IMR-90 (cell line): ENCODE measurements at regions not wholly inside any gene's neighbourhood (a gene's known extent, or its start where the extent isn't known, plus 50 kb on each side); places are given as distances from the start of the nearest gene placed in this dataset.

Source experiments
- ATAC-seq: fragments of 200-7000 bp; cut with Tn5 transposase; 2 replicates; pipeline ENCODE4 v1.9.1; 2020; ENCODE audit warnings: low read depth, mild to moderate bottlenecking, moderate library complexity
- BruUV-seq: library from RNA; stranded (reverse); fragments of 400-500 nt; replicated peaks from 2 replicates; lab custom pipeline; 2021; lab: Mats Ljungman, UMichigan
- CTCF ChIA-PET: fragments of 300-600 bp; formaldehyde crosslinking; extraction: SDS; loops from one replicate; lab custom pipeline; 2021; ENCODE audit warnings: antibody characterized with exemption; lab: Yijun Ruan, JAX
- POLR2A ChIA-PET: fragments of 300-600 bp; sonication (Branson Sonifier 250); formaldehyde crosslinking; loops from one replicate; lab custom pipeline; 2022; ENCODE audit warnings: antibody characterized with exemption; ENCODE audit not compliant: unreplicated experiment; lab: Charles Lee
- DNase-seq: peaks from one replicate; pipeline ENCODE4 v3.0.0; 2013
- H2AFZ ChIP-seq: replicated peaks from 2 replicates; pipeline ENCODE3; 2013; ENCODE audit warnings: low read length, mild to moderate bottlenecking; ENCODE audit not compliant: poor library complexity
- H2AK5ac ChIP-seq: 2 replicates; pipeline ENCODE4 v1.6.1; 2013; ENCODE audit warnings: low read depth, low read length, inconsistent platforms
- H2AK9ac ChIP-seq: replicated peaks from 2 replicates; pipeline ENCODE3; 2013; ENCODE audit warnings: mild to moderate bottlenecking, low read depth, low read length, moderate library complexity; ENCODE audit not compliant: poor library complexity
- H2BK120ac ChIP-seq: 2 replicates; pipeline ENCODE4 v1.6.1; 2013; ENCODE audit warnings: low read depth, low read length, inconsistent platforms
- H2BK15ac ChIP-seq: 3 replicates; pipeline ENCODE4 v1.6.1; 2013; ENCODE audit warnings: low read depth, low read length, inconsistent platforms
- H2BK20ac ChIP-seq: 2 replicates; pipeline ENCODE4 v1.6.1; 2013; ENCODE audit warnings: low read depth, mild to moderate bottlenecking, inconsistent platforms, low read length, moderate library complexity
- H2BK5ac ChIP-seq: 2 replicates; pipeline ENCODE4 v1.6.1; 2013; ENCODE audit warnings: mild to moderate bottlenecking, low read depth, low read length, inconsistent platforms; ENCODE audit not compliant: poor library complexity, severe bottlenecking
- H3K14ac ChIP-seq: replicated peaks from 2 replicates; pipeline ENCODE4 v1.6.1; 2013; ENCODE audit warnings: low read depth, low read length, inconsistent platforms
- H3K18ac ChIP-seq: 2 replicates; pipeline ENCODE4 v1.6.1; 2013; ENCODE audit warnings: low read depth, low read length, control low read depth
- H3K23ac ChIP-seq: 2 replicates; pipeline ENCODE4 v1.6.1; 2013; ENCODE audit warnings: low read depth, low read length, inconsistent platforms
- H3K27ac ChIP-seq: 2 replicates; pipeline ENCODE4 v1.5.1; 2013; ENCODE audit warnings: mild to moderate bottlenecking, control low read depth, low read length; ENCODE audit not compliant: insufficient read depth
- H3K27me3 ChIP-seq: 2 replicates; pipeline ENCODE4 v1.6.1; 2013; ENCODE audit warnings: low read length; ENCODE audit not compliant: control insufficient read depth, insufficient read depth
- H3K36me3 ChIP-seq: 2 replicates; pipeline ENCODE4 v1.6.1; 2013; ENCODE audit warnings: low read length, mixed read lengths; ENCODE audit not compliant: control insufficient read depth, insufficient read depth
- H3K4ac ChIP-seq: 2 replicates; pipeline ENCODE4 v1.6.1; 2013; ENCODE audit warnings: low read depth, low read length, inconsistent platforms
- H3K4me1 ChIP-seq: 2 replicates; pipeline ENCODE4 v1.6.1; 2013; ENCODE audit warnings: low read length, mixed read lengths; ENCODE audit not compliant: control insufficient read depth, insufficient read depth
- H3K4me2 ChIP-seq: 2 replicates; pipeline ENCODE4 v1.6.1; 2013; ENCODE audit warnings: low read depth, mild to moderate bottlenecking, control low read depth, low read length, moderate library complexity
- H3K4me3 ChIP-seq: 2 replicates; pipeline ENCODE4 v1.5.1; 2013; ENCODE audit warnings: low read depth, mild to moderate bottlenecking, control low read depth, low read length, moderate library complexity; ENCODE audit not compliant: insufficient read depth
- H3K56ac ChIP-seq: 2 replicates; pipeline ENCODE4 v1.6.1; 2013; ENCODE audit warnings: low read length, inconsistent platforms; ENCODE audit not compliant: insufficient read depth; ENCODE audit errors: extremely low read depth
- H3K79me1 ChIP-seq, 2 experiments: 2 replicates each; pipeline ENCODE4 v1.6.1; 2013; ENCODE audit warnings: low read length in 2 of 2, inconsistent platforms in 1 of 2, low read depth in 1 of 2
- H3K9ac ChIP-seq: 2 replicates; pipeline ENCODE4 v1.6.1; 2013; ENCODE audit warnings: low read depth, low read length, control low read depth
- H3K9me1 ChIP-seq: 2 replicates; pipeline ENCODE4 v1.6.1; 2013; ENCODE audit warnings: low read length, inconsistent platforms; ENCODE audit not compliant: insufficient read depth
- H3K9me3 ChIP-seq: 2 replicates; pipeline ENCODE4 v1.6.1; 2013; ENCODE audit warnings: low read length; ENCODE audit not compliant: control insufficient read depth, insufficient read depth
- H4K20me1 ChIP-seq: 2 replicates; pipeline ENCODE4 v1.6.1; 2013; ENCODE audit warnings: low read length, inconsistent platforms; ENCODE audit not compliant: insufficient read depth
- H4K5ac ChIP-seq: 2 replicates; pipeline ENCODE4 v1.6.1; 2013; ENCODE audit warnings: mild to moderate bottlenecking, low read depth, low read length, control low read depth
- H4K8ac ChIP-seq, 2 experiments: 2 replicates each; pipeline ENCODE4 v1.6.1; 2013; ENCODE audit warnings: low read depth in 2 of 2, low read length in 2 of 2, control low read depth in 1 of 2, inconsistent platforms in 1 of 2
- H4K91ac ChIP-seq: 2 replicates; pipeline ENCODE4 v1.6.1; 2013; ENCODE audit warnings: low read depth, low read length, inconsistent platforms; ENCODE audit not compliant: insufficient read depth
- BHLHE40 ChIP-seq: fragments of 150-350 bp; IDR thresholded peaks from 2 replicates; pipeline ENCODE4 v1.6.1; 2016; ENCODE audit warnings: mild to moderate bottlenecking, low read depth, low read length
- CEBPB ChIP-seq: IDR thresholded peaks from 2 replicates; pipeline ENCODE4 v1.6.1; 2012; ENCODE audit warnings: low read depth, low read length, improper control_type of control experiment
- POLR2A ChIP-seq: IDR thresholded peaks from 2 replicates; pipeline ENCODE4 v1.6.1; 2012; ENCODE audit warnings: mild to moderate bottlenecking, low read depth, low read length
- WGBS, 2 experiments: methylation state at CpG; one replicate each; pipeline versions ENCODE4 v1.1.5 to v1.1.7; 2013; ENCODE audit warnings: missing lambda C conversion rate in 2 of 2; ENCODE audit not compliant: insufficient read length in 1 of 2; ENCODE audit errors: extremely low coverage in 2 of 2; 5-methylcytosine and 5-hydroxymethylcytosine counted together
- dilution Hi-C: fragments of 300-500 bp; cut with HindIII; formaldehyde crosslinking; loops from one replicate; pipeline ENCODE4 v1.14.3; 2018; ENCODE audit warnings: low sequenced_read_pairs; ENCODE audit not compliant: unreplicated experiment
- in situ Hi-C: fragments of 300-500 bp; cut with MboI; formaldehyde crosslinking; loops from 3 replicates; pipeline ENCODE4 v1.14.3; 2019; ENCODE audit warnings: low sequenced_read_pairs, inconsistent platforms, mixed read lengths
- intact Hi-C: fragments of 100-400 bp; cut with micrococcal nuclease; formaldehyde crosslinking; loops from 2 replicates; pipeline ENCODE4 v1.10.0; 2022

- Histone ChIP-seq H2BK20ac (no peak overlapping the region), H3K4me2 (no peak overlapping the region), H3K18ac (no peak overlapping the region), H2BK120ac (no peak overlapping the region), H4K91ac (no peak overlapping the region), H3K79me1 (no peaks in the 10 kb centered on the region), H2BK5ac (no peak overlapping the region), H2AK5ac (no peak overlapping the region), H3K9me3 (no peaks in the 10 kb centered on the region; the same call in 1 of the 2 replicates), H3K27me3 (no peaks in the 10 kb centered on the region), H3K23ac (no peak overlapping the region), H3K56ac (no peak overlapping the region), H3K4ac (no peak overlapping the region), H3K27ac (no peak overlapping the region), H4K5ac (no peak overlapping the region), H3K14ac (no peak overlapping the region), H4K20me1 (no peaks in the 10 kb centered on the region), H2AK9ac (no peak overlapping the region), H2BK15ac (no peak overlapping the region), H3K36me3 (no peaks in the 10 kb centered on the region), H4K8ac (no peak overlapping the region), H3K9me1 (no peaks in the 10 kb centered on the region), H3K9ac (no peak overlapping the region), H3K4me3 (no peak overlapping the region), H2AFZ (no peak overlapping the region), H3K4me1 (no peaks in the 10 kb centered on the region)
- no TSS peak for BruUV-seq
- ChIA-PET CTCF (no interaction called here), POLR2A (no interaction called here)
- intact Hi-C loops (no loop called here), dilution Hi-C loops (no loop called here), in situ Hi-C loops (no loop called here)
- no peak for ATAC-seq
- peak; percentile 65 for DNase-seq
- TF ChIP-seq POLR2A (no peak), BHLHE40 (peak; percentile 37; the same call in 1 of the 2 replicates), CEBPB (peak; percentile 75)
- WGBS, 2 experiments = no CpG with 5 or more reads among the region's 2 CpGs
Observed at GRCh38 chr3:76554707-76555106, 485.2 kb upstream of the ROBO2 start.
